SU-DHL-6 (cell line): ENCODE measurements at regions not wholly inside any gene's neighbourhood (a gene's known extent, or its start where the extent isn't known, plus 50 kb on each side); places are given as distances from the start of the nearest gene placed in this dataset.

ENCODE experiments used
- H2AFZ ChIP-seq: fragments of 200-600 bp; sonication (generic); 2 replicates; pipeline ENCODE4 v1.6.1; 2014; ENCODE audit warnings: low read depth, mild to moderate bottlenecking, moderate library complexity, mixed read lengths, antibody characterized with exemption, low read length; ENCODE audit not compliant: severe bottlenecking
- H3F3A ChIP-seq: fragments of 200-600 bp; shearing (Covaris generic); 2 replicates; pipeline ENCODE4 v1.6.0; 2016; ENCODE audit warnings: antibody characterized with exemption, mild to moderate bottlenecking; ENCODE audit not compliant: insufficient read depth
- H3K27ac ChIP-seq: fragments of 200-600 bp; sonication (generic); 2 replicates; pipeline ENCODE4 v1.5.1; 2016; ENCODE audit warnings: low read depth, mild to moderate bottlenecking, low read length, moderate library complexity, mixed read lengths
- H3K27me3 ChIP-seq: fragments of 200-600 bp; sonication (generic), shearing (Covaris generic); 2 replicates; pipeline ENCODE4 v1.6.0; 2014; ENCODE audit warnings: mild to moderate bottlenecking, low read length
- H3K36me3 ChIP-seq: fragments of 200-600 bp; sonication (generic); 2 replicates; pipeline ENCODE4 v1.6.1; 2014; ENCODE audit warnings: mild to moderate bottlenecking, low read length, mixed read lengths
- H3K4me2 ChIP-seq: fragments of 300-600, 200-600 bp; shearing (Covaris generic), sonication (generic); 2 replicates; pipeline ENCODE4 v1.6.0; 2014; ENCODE audit warnings: low read length, low read depth, mild to moderate bottlenecking; ENCODE audit not compliant: poor library complexity, severe bottlenecking
- H3K4me3 ChIP-seq: fragments of 200-600 bp; sonication (generic); 2 replicates; pipeline ENCODE4 v1.5.1; 2014; ENCODE audit warnings: antibody characterized with exemption, low read length, mild to moderate bottlenecking, mixed read lengths; ENCODE audit not compliant: insufficient read depth, poor library complexity, severe bottlenecking
- H3K79me2 ChIP-seq: fragments of 200-600 bp; sonication (generic); 2 replicates; pipeline ENCODE4 v1.6.1; 2014; ENCODE audit warnings: mild to moderate bottlenecking, low read length, moderate library complexity; ENCODE audit not compliant: insufficient read depth
- H3K9ac ChIP-seq: fragments of 200-600 bp; sonication (generic); 2 replicates; pipeline ENCODE4 v1.7.0; 2014; ENCODE audit warnings: mild to moderate bottlenecking, low read length
- H3K9me2 ChIP-seq: fragments of 200-600 bp; sonication (generic); replicated peaks from 2 replicates; pipeline ENCODE4 v1.6.1; 2014; ENCODE audit warnings: low read length; ENCODE audit not compliant: insufficient read depth
- H3K9me3 ChIP-seq: fragments of 200-600 bp; sonication (generic); 2 replicates; pipeline ENCODE4 v1.6.1; 2014; ENCODE audit warnings: low read length, mixed read lengths; ENCODE audit not compliant: insufficient read depth
- H4K20me1 ChIP-seq: fragments of 200-600 bp; sonication (generic); 2 replicates; pipeline ENCODE4 v1.6.1; 2014; ENCODE audit warnings: low read depth, mild to moderate bottlenecking, antibody characterized with exemption, low read length, moderate library complexity, mixed read lengths
- CTCF ChIP-seq: fragments of 200-600 bp; sonication (generic); IDR thresholded peaks from one replicate; pipeline ENCODE4 v1.5.1; 2017; ENCODE audit warnings: antibody characterized with exemption, mild to moderate bottlenecking, low read length, moderate library complexity; ENCODE audit not compliant: insufficient read depth, poor library complexity, severe bottlenecking
- EZH2phosphoT487 ChIP-seq: fragments of 200-600 bp; sonication (generic), shearing (Covaris generic); conservative IDR thresholded peaks from 2 replicates; pipeline ENCODE4 v1.6.1; 2018; ENCODE audit warnings: mild to moderate bottlenecking, antibody characterized with exemption, low read length, moderate library complexity, mixed read lengths

GRCh38 chr6:9405825-9406224 is 970.5 kb upstream of the SLC35B3 start:
- Histone ChIP-seq H3K9ac (no peak overlapping the region), H3F3A (no peaks in the 10 kb centered on the region), H3K9me3 (no peaks in the 10 kb centered on the region), H4K20me1 (no peaks in the 10 kb centered on the region), H3K79me2 (no peaks in the 10 kb centered on the region), H3K4me2 (no peak overlapping the region), H3K27ac (no peak overlapping the region), H3K9me2 (no peaks in the 10 kb centered on the region), H2AFZ (no peak overlapping the region), H3K36me3 (no peaks in the 10 kb centered on the region), H3K27me3 (no peaks in the 10 kb centered on the region), H3K4me3 (no peak overlapping the region)
- TF ChIP-seq CTCF (no peak), EZH2phosphoT487 (no peak)

GRCh38 chr6:9405369-9405768 is 970.0 kb upstream of the SLC35B3 start:
- no peak for TF ChIP-seq EZH2phosphoT487
- no peak for TF ChIP-seq CTCF

DNA sequence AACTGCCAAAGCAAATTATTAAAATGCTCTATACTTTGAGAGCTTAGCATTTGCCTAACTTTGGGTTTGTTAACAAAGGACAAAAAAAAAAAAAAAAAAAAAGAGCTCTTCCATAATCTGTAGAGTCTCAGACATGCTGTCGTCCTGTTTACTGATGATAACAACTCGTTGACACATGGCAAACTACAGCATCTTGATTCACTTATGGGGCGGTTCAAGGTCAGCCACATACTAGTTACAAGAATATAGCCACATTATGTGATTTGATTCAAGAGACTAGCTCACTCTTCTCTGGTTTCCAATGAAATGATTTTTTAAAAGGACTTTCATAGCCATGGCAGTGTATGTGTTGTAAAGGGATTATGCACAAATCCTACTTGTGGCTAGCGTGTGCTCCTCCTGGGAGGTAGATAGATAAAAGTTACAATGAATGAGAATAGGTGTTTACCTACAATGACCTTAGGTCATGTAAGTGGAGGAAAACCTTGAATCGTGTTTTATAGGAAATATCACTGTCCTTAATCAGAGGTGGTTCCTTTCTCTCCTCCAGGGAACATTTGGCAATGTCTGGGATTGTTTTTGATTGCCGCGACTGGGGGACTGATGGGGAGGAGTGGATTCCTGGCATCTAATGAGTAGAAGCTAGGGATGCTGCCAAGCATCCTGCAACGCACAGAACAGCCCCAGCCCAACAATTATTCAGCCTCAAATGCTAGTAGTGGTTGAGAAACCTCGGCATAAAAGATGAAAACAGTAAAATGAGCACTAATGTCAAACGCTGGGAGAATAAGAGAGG is 969.2 kb upstream of the SLC35B3 start:
- H3K27ac ChIP-seq = no peak overlapping the region
- no peak overlapping the region for H3K4me2 ChIP-seq
- no peaks in the 10 kb centered on the region for H3K36me3 ChIP-seq
- H2AFZ ChIP-seq = no peak overlapping the region
- no peaks in the 10 kb centered on the region for H3K27me3 ChIP-seq
- H3K9me2 ChIP-seq = 0 out of 2 replicates have a peak, but pooled peaks cover 3% of the 10 kb centered on the region
- no peaks in the 10 kb centered on the region for H3F3A ChIP-seq
- no peaks in the 10 kb centered on the region for H3K9me3 ChIP-seq
- TF ChIP-seq EZH2phosphoT487 = no peak
- TF ChIP-seq CTCF = no peak
- no peaks in the 10 kb centered on the region for H3K79me2 ChIP-seq
- H3K9ac ChIP-seq = no peak overlapping the region
- H3K4me3 ChIP-seq = no peak overlapping the region
- H4K20me1 ChIP-seq = no peaks in the 10 kb centered on the region

More at GRCh38 chr6:9405369-9405768, 970.0 kb upstream of the SLC35B3 start:
- Histone ChIP-seq H3K9me2 (no peaks in the 10 kb centered on the region), H3K4me3 (no peak overlapping the region), H3K4me2 (no peak overlapping the region), H3K27me3 (no peaks in the 10 kb centered on the region), H3K9ac (no peak overlapping the region), H3K9me3 (no peaks in the 10 kb centered on the region), H4K20me1 (no peaks in the 10 kb centered on the region), H2AFZ (no peak overlapping the region), H3F3A (no peaks in the 10 kb centered on the region), H3K27ac (no peak overlapping the region), H3K36me3 (no peaks in the 10 kb centered on the region), H3K79me2 (no peaks in the 10 kb centered on the region)
